GM12878 (cell line): ENCODE measurements at regions not wholly inside any gene's neighbourhood (a gene's known extent, or its start where the extent isn't known, plus 50 kb on each side); places are given as distances from the start of the nearest gene placed in this dataset.

Source experiments
- ATAC-seq: fragments of 200-7000 bp; cut with Tn5 transposase; 3 replicates; pipeline ENCODE4 v1.9.1; 2020; ENCODE audit warnings: mild to moderate bottlenecking, moderate library complexity
- BruUV-seq: library from RNA; stranded (reverse); fragments of 400-500 nt; replicated peaks from 2 replicates; lab custom pipeline; 2021; lab: Mats Ljungman, UMichigan
- CTCF ChIA-PET: fragments of 300-600 bp; sonication (Branson Sonifier 250); formaldehyde crosslinking; extraction: SDS; loops from one replicate; lab custom pipeline; 2021; ENCODE audit warnings: inconsistent platforms; lab: Yijun Ruan, JAX
- POLR2A ChIA-PET: fragments of 350-600 bp; formaldehyde crosslinking; extraction: SDS; loops from one replicate; lab custom pipeline; 2021; ENCODE audit warnings: inconsistent platforms; lab: Charles Lee
- RAD21 ChIA-PET: fragments of 300-600 bp; sonication (Branson Sonifier 250); formaldehyde crosslinking; loops from one replicate; lab custom pipeline; 2023; ENCODE audit warnings: antibody characterized with exemption; ENCODE audit not compliant: unreplicated experiment; lab: Charles Lee
- SMC1A ChIA-PET: fragments of 300-600 bp; sonication (Branson Sonifier 250); formaldehyde crosslinking; loops from one replicate; lab custom pipeline; 2023; ENCODE audit not compliant: unreplicated experiment, uncharacterized antibody; lab: Charles Lee
- DNase-seq: peaks from one replicate; pipeline ENCODE4 v3.0.0-alpha.2; 2011; ENCODE audit warnings: low read depth, low spot score
- FAIRE-seq: peaks from 3 replicates; lab custom pipeline; 2011; peaks lifted over from hg19 to GRCh38; lab: Jason Lieb, UNC
- H2AFZ ChIP-seq: 2 replicates; pipeline ENCODE4 v1.6.0; 2011; ENCODE audit warnings: low read depth, low read length, control low read depth; ENCODE audit not compliant: control insufficient read depth
- H3K27ac ChIP-seq: 2 replicates; pipeline ENCODE4 v1.5.1; 2011; ENCODE audit warnings: control low read depth; ENCODE audit not compliant: control insufficient read depth, insufficient read depth
- H3K27me3 ChIP-seq, 2 experiments: replicated peaks in 1 of 2; 2 replicates each; pipeline versions ENCODE4 v1.6.0 to v1.6.1; 2011; ENCODE audit warnings: low read length in 1 of 2; ENCODE audit not compliant: control insufficient read depth in 2 of 2, insufficient read depth in 2 of 2
- H3K36me3 ChIP-seq, 2 experiments: 2 replicates each; pipeline ENCODE4 v1.5.1; 2011; ENCODE audit warnings: low read length in 1 of 2; ENCODE audit not compliant: control insufficient read depth in 2 of 2, insufficient read depth in 2 of 2
- H3K4me1 ChIP-seq: 2 replicates; pipeline ENCODE4 v1.6.1; 2011; ENCODE audit warnings: mild to moderate bottlenecking, low read length, moderate library complexity, mixed read lengths; ENCODE audit not compliant: control insufficient read depth, insufficient read depth
- H3K4me2 ChIP-seq: 2 replicates; pipeline ENCODE4 v1.6.0; 2011; ENCODE audit warnings: control low read depth; ENCODE audit not compliant: control insufficient read depth, insufficient read depth
- H3K4me3 ChIP-seq: fragments of 200-600 bp; sonication (generic); 2 replicates; pipeline ENCODE4 v1.5.1; 2016
- H3K79me2 ChIP-seq: 2 replicates; pipeline ENCODE4 v1.6.0; 2011; ENCODE audit warnings: low read length; ENCODE audit not compliant: control insufficient read depth, insufficient read depth
- H3K9ac ChIP-seq: 2 replicates; pipeline ENCODE4 v1.8.0; 2011; ENCODE audit warnings: low read length, control low read depth, mixed read lengths; ENCODE audit not compliant: control insufficient read depth, insufficient read depth
- H3K9me3 ChIP-seq: replicated peaks from 3 replicates; pipeline ENCODE4 v1.5.1; 2011; ENCODE audit warnings: mild to moderate bottlenecking, low read length; ENCODE audit not compliant: control insufficient read depth, insufficient read depth
- H4K20me1 ChIP-seq: 2 replicates; pipeline ENCODE4 v1.6.0; 2011; ENCODE audit not compliant: control insufficient read depth, insufficient read depth
- BRCA1 ChIP-seq: IDR thresholded peaks from 2 replicates; pipeline ENCODE4 v1.6.1; 2011; ENCODE audit warnings: low read depth, low read length, improper control_type of control experiment
- JUND ChIP-seq: IDR thresholded peaks from 2 replicates; pipeline ENCODE4 v1.6.1; 2012; ENCODE audit warnings: low read depth, mild to moderate bottlenecking, low read length, improper control_type of control experiment, moderate library complexity
- MXI1 ChIP-seq: fragments of 150-350 bp; IDR thresholded peaks from 2 replicates; pipeline ENCODE4 v1.6.1; 2011; ENCODE audit warnings: low read depth, mild to moderate bottlenecking, inconsistent platforms, low read length, improper control_type of control experiment
- NFYB ChIP-seq: IDR thresholded peaks from 2 replicates; pipeline ENCODE4 v1.6.1; 2011; ENCODE audit warnings: low read depth, mild to moderate bottlenecking, low read length, improper control_type of control experiment, moderate library complexity; ENCODE audit not compliant: insufficient read depth
- NKRF ChIP-seq: fragments of 450-650 bp; conservative IDR thresholded peaks from 2 replicates; pipeline ENCODE4 v1.6.1; 2017; ENCODE audit warnings: mild to moderate bottlenecking, moderate library complexity
- NR2C1 ChIP-seq: fragments of 450-650 bp; IDR thresholded peaks from 2 replicates; pipeline ENCODE4 v1.6.1; 2017; ENCODE audit warnings: antibody characterized with exemption, mild to moderate bottlenecking, moderate library complexity
- SKIL ChIP-seq: fragments of 450-650 bp; IDR thresholded peaks from 2 replicates; pipeline ENCODE4 v1.6.1; 2017; ENCODE audit warnings: mild to moderate bottlenecking, low read depth, inconsistent platforms; ENCODE audit not compliant: poor library complexity, severe bottlenecking
- SREBF1 ChIP-seq: IDR thresholded peaks from 2 replicates; pipeline ENCODE4 v1.6.1; 2012; ENCODE audit warnings: mild to moderate bottlenecking, low read length
- TBL1XR1 ChIP-seq: IDR thresholded peaks from 2 replicates; pipeline ENCODE4 v1.6.1; 2012; ENCODE audit warnings: low read depth, low read length, improper control_type of control experiment
- ZBTB33 ChIP-seq: fragments of 450-650 bp; IDR thresholded peaks from 2 replicates; pipeline ENCODE4 v1.6.1; 2017; ENCODE audit warnings: mild to moderate bottlenecking
- ZNF687 ChIP-seq: fragments of 450-650 bp; IDR thresholded peaks from 2 replicates; pipeline ENCODE4 v1.6.1; 2017; ENCODE audit warnings: mild to moderate bottlenecking, moderate library complexity
- WGBS: methylation state at CpG from one replicate; pipeline ENCODE4 v1.1.6; 2016; ENCODE audit warnings: low lambda C conversion rate; ENCODE audit not compliant: insufficient replicate concordance, insufficient coverage; ENCODE audit errors: missing lambda C conversion rate; 5-methylcytosine and 5-hydroxymethylcytosine counted together
- in situ Hi-C: fragments of 300-500 bp; cut with MboI; formaldehyde crosslinking; loops from 9 replicates; pipeline ENCODE4 v1.14.3; 2018; ENCODE audit warnings: mixed read lengths
- intact Hi-C: fragments of 100-400 bp; cut with micrococcal nuclease; formaldehyde crosslinking; loops from one replicate; pipeline ENCODE4 v1.14.2; 2022; ENCODE audit not compliant: unreplicated experiment

- TF ChIP-seq ZNF687 (no peak), TBL1XR1 (no peak), BRCA1 (no peak), NFYB (no peak)
These were observed 205.2 kb upstream of the DAB2 start (continued) for GRCh38 chr5:39629946-39630345.

- WGBS = 50% methylated on average over 2 of the region's 2 CpGs
- intact Hi-C loops (no loop called here), in situ Hi-C loops (no loop called here)
- H3K9me3 ChIP-seq = no peaks in the 10 kb centered on the region; the same call in 2 of the 3 replicates
- BruUV-seq = no TSS peak
- H2AFZ ChIP-seq = no peak overlapping the region
- H3K4me2 ChIP-seq = no peak overlapping the region
- no peak for FAIRE-seq
- no peak overlapping the region for H3K27ac ChIP-seq
- H3K36me3 ChIP-seq = no peaks in the 10 kb centered on the region
- H3K9ac ChIP-seq = no peak overlapping the region
- no peaks in the 10 kb centered on the region for H3K27me3 ChIP-seq
- ChIA-PET POLR2A (no interaction called here), RAD21 (no interaction called here), SMC1A (no interaction called here), CTCF (no interaction called here)
- no peak for DNase-seq
- no peak overlapping the region for H3K4me3 ChIP-seq
- no peaks in the 10 kb centered on the region for H4K20me1 ChIP-seq
- H3K4me1 ChIP-seq = no peaks in the 10 kb centered on the region
- no peaks in the 10 kb centered on the region for H3K79me2 ChIP-seq
- ATAC-seq = no peak
- TF ChIP-seq NR2C1 = no peak
- TF ChIP-seq NKRF = no peak
- TF ChIP-seq SKIL = no peak
- TF ChIP-seq ZBTB33 = no peak
- no peak for TF ChIP-seq BRCA1
- no peak for TF ChIP-seq SREBF1
- no peak for TF ChIP-seq MXI1
- no peak for TF ChIP-seq JUND
These were observed 203.6 kb upstream of the DAB2 start for GRCh38 chr5:39628348-39628747.
